H1 (cell line): ENCODE measurements at regions not wholly inside any gene's neighbourhood (a gene's known extent, or its start where the extent isn't known, plus 50 kb on each side); places are given as distances from the start of the nearest gene placed in this dataset.

ENCODE experiments used
- CEBPB ChIP-seq: IDR thresholded peaks from 2 replicates; pipeline ENCODE4 v1.6.1; 2012; ENCODE audit warnings: low read depth, low read length
- HDAC2 ChIP-seq, 2 experiments: fragments of 300-600 bp in 1 of 2; sonication (generic) in 1 of 2; IDR thresholded peaks; 2 replicates each; pipeline ENCODE4 v1.6.1; 2011 to 2012; ENCODE audit warnings: low read depth in 2 of 2, low read length in 2 of 2, mild to moderate bottlenecking in 2 of 2, moderate library complexity in 2 of 2, borderline replicate concordance in 1 of 2, inconsistent platforms in 1 of 2
- JUND ChIP-seq: IDR thresholded peaks from 2 replicates; pipeline ENCODE4 v1.6.1; 2011; ENCODE audit warnings: mild to moderate bottlenecking, improper control_type of control experiment, low read length
- POLR2A ChIP-seq, 2 experiments: IDR thresholded peaks; 1 replicate in 1 of 2; 2 replicates in 1 of 2; pipeline ENCODE4 v1.6.1; 2011; ENCODE audit warnings: low read depth in 2 of 2, low read length in 2 of 2, mild to moderate bottlenecking in 2 of 2; ENCODE audit errors: control extremely low read depth in 1 of 2

DNA sequence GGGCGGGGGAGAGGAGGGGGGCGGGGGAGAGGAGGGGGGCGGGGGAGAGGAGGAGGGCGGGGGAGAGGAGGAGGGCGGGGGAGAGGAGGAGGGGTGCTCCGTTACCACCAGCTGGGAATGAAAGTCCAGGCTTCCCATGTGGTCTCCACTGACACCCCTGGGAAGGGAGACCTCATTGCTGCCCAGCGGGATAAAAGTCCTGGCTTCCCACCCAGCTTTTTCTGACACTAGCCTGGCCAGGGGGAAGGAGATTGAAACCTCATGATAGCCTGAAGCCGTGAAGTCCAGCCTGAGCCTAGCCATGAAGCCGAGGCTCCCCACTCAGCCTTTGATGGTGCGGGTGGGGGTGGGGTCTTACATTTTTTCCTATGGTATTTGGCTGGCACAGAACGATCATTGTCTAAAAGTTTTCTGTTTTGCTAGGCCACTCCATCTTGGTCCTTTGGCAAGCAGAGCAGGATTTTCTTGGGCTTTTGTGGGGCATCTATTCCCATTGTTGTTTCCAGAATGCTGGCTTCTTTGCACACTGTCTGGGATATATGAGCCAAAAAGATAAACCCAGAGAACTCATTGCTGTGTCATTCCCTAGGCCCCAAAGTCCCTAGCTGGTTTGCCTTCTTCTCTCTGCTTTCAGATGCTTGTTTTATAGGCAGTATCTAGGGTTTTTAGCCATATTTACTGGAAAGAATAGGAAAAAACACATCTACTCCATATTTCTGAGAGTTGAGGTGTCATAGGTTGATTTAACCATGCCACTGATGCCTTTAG is 65.3 kb upstream of the SMOX start:
- no peak for TF ChIP-seq POLR2A (IDR thresholded peaks at IDR 0.05; ENCODE audit: control extremely low read depth in 1 of 2, low read depth in 2 of 2, low read length in 2 of 2)
- TF ChIP-seq JUND: no peak
- no peak for TF ChIP-seq HDAC2 (IDR thresholded peaks at IDR 0.05; ENCODE audit: borderline replicate concordance in 1 of 2, low read depth in 2 of 2, low read length in 2 of 2)
- no peak for TF ChIP-seq CEBPB
